GF-D8 (cell line): ENCODE measurements at regions not wholly inside any gene's neighbourhood (a gene's known extent, or its start where the extent isn't known, plus 50 kb on each side); places are given as distances from the start of the nearest gene placed in this dataset.

Source experiments
- DNase-seq: peaks from one replicate; lab custom pipeline; 2025; lab: John Stamatoyannopoulos, UW

DNA sequence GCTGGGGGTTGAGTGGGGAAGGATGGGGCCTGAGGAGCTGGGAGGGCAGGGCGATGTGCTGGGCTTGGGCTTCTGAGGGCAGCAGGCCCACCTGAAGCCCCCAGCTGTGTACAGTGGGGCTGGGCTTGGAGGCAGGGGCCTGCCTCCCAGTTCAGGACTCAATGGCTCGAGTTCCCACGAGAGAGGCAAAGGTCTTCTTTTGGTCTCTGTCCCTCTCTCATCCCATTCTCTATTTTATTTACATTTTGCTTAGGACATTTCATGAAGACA is 180.6 kb downstream of the MACROH2A1 start:
- no peak for DNase-seq

DNA sequence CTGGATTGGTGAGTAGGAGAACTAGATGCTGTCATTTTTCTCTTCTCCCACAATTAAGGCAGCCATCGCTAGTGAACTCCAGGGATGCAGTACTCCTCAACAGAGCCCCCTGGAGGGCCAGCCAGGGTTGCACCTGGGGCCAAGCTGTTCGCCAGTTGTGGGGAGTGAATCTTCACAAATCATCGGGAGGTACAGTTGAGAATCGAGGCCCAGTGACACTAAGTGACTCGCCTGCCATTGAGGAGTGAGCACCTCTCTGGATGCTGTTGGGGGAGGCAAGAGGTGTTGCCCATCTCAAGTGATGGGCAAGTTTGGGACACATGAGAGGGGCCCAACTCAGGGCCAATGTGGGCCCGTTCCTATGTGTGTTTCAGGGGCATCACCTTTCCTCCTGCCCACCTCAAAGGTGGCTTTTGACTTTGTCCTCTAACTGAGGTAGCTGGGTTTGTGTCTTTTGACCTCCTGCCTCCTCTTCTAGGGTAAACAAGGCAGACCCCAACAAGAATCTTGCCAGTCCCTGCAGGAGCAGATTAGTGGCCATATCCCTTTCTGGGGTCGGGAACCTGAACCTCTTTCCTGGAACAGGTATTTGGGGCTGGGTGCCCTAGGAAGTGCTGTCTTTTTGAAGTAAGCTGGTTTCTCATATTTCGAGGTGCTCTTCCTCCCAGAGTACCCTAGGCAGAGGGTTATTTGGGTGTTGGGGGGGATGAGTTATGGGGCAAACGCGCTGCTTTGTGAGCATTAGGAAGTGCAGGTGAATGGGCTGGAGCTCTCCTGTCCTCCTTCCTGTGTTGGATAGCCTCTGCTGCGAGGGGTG is 181.2 kb downstream of the MACROH2A1 start:
- no peak for DNase-seq

DNA sequence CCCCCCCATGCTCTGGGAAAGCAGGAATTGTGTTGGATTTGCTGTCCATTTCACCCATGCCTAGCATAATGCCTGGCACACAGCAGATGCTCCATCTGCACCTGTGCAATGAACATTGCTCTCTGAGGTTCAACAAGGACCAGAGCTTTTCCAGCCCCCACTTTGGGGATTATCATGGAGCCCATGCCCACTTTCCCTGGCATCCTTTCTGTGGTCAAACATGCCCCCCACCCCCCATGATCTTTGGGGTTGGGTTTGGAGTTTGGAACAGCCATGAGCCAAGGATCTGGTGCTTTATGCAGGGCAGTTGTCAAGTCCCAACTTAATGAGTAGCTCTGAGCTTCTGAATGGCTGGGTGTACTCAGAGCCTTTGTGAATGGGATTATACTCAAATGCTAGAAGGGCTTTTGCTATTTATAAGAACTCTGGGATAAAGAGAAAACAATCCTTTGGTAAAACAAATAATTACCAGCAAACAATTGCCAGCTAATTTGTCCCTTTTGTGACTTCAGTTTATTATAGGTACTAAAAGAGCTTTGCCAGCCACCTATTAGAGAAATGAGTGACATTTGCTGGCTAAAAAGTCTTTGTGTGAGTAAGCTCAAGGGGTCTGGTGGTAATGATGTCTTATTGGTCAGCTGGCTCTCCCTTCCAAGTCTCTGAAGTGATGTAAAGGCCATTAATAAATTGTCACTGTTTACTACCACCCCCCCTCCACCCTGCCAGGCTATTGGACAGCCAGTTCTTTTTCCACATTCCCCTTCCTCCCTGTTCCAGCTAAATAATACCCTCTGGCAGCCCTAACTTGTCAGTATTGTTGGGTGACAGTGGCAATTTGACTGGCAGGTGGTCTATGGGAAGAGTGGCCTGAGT is 182.3 kb downstream of the MACROH2A1 start:
- DNase-seq: no peak

DNA sequence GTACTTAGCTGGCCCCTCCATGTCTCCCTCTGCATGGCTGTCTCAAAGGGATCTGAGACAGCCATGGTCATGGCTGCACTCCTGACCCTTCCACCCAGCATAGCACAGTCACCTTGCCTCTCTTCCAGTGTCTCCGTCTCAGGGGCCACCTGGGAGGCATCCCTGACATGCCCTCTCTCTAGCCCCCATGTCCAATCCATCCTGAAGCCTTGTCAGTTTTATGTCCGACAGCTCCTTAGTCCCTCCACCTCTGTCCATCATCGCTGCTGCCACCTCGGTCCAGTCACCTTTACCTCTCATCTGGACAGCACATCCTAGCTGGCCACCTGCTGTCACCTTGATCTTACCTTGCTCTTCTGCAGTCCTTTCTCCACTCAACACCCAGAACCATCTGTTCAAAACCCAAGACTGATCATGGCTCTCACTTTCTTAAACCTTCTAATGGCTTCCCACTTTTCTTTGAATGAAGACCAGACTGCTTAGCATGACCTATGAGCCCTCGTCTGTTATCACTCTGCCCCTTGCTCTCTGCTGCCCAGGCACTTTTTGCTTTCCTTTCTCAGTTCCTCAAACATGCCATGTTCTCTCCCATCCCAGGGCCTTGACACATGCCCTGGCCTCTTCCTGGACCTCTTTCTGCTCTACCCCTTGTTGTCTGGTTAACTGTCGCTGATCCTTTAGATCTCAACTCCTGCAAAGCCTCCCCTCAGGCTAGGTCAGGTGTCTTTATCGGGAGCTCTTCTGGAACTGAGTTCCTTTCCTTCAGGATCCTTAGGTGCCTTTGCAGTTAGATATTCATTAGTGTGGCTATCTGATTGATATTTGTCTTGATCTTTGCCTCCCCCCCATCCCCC is 181.8 kb upstream of the PITX1 start:
- DNase-seq: no peak

DNA sequence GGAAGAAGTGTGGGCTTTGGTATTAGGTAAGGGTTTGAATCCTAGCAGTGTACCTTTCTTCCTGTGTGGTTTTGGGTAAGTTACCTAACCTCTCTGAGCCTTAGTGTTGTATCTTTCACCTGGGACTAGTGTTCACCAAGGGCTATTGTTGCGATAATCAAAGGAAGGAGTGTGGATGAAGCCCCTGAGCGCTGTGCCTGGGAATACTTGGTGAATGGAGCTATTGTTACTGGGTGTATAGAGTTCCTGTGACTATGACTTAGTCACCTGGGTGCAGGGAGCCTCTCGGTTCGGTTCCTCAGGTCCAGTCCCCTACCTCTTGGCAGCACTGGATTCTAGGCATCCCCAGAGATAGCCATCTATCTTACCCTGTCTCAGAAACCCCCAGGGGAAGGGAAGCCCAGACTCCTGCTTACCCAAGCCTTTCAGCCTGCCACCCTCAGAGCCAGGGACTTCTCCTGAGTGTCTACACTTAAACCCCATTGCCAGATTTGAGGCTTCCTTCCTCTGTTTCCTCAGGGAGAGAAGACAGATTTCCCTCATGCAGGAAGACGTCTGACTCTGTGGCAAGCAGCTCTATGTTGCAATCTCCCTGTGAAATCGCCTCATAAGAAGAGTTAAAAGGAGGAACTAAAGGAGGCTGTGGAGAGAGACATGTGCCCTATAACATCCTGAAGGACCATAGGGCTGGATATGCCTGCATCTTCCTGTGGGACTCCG is 181.0 kb upstream of the PITX1 start:
- DNase-seq: peak; percentile 78

DNA sequence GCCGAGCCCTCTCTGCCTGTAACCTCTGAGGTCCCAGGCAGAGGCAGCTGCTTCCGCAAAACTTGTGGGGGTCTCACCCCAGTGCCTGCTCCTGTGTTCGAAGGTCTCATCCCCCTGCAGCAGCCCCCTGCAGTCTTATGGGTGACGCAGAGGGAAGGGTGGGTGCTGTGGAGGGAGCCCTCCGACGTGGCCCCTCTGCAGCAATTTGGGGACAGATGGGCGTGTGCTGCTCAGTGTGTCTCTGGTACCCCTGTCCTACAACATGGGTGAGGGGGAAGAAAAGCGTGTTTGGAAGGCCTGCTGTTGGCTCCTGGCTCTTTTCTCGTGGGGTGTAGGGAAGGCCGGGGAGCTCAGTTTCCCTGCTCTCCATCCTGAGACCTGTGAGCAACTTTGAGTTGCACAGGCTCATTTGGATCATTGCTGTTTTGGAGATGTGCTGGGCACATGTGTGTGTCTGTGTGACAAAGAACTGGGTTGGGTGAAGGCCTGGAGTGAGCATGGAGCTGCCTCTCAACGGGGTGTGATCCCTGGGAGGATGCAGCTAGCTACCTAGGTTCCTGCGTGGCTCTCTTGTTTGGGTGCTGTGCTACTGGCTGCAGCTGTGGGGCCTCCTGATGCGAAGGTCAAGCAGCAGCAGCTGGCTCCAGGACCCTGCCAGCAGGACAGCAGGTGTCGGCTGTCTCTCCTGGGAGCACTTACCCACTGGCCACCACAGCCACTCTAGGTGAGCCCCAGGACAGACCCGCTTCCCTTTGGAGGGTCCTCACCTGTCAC is 179.6 kb upstream of the PITX1 start:
- no peak for DNase-seq

DNA sequence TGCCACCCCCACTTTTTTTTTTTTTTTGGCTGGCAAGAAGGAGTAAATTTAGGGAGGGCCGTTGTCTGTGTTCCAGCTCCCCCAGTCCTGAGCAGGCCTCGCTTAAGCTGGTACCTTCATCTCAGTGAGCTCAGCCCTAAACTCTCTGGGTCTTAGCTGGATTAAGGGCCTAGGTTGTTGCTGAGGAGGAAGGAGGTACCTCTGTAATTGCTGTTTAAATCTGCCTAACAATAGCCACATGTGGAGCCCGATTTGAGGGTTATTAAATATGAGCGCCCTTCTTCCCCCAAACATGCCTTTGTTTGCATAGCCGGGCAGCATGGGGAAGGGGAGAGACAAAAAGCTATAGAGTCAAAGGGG is 179.0 kb upstream of the PITX1 start:
- DNase-seq: no peak

DNA sequence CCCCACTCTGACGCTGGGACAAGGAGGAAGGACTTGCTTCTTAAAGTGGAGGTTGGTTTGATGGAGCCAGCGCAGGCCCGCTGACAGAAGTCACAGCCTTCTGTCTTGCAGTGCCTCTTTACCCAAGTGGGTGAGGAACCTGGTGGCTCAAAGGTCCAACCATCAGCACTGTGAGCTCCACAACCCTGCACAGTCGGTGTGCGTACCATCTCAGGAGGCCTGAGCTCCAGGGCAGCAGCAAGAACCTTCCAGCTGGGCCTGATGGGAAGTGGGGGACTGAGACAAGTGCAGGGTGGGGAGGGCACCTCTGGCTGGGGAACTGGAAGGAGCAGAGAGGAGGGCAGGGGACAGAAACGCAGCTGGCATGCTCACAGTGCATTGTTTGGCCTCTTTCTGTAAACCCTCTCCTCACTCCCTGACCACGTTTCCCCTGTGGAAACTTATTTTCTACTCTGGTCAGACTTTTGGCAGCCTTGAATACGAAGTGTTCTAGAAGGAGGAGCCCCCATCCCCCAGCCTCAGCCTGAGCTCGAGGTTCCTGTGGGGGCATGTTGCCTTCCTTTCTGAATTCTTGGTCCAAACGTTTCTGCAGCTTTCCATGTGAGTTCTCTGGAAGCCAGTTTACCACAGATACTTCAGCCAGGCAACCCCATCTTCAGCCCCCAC is 178.5 kb upstream of the PITX1 start:
- no peak for DNase-seq

DNA sequence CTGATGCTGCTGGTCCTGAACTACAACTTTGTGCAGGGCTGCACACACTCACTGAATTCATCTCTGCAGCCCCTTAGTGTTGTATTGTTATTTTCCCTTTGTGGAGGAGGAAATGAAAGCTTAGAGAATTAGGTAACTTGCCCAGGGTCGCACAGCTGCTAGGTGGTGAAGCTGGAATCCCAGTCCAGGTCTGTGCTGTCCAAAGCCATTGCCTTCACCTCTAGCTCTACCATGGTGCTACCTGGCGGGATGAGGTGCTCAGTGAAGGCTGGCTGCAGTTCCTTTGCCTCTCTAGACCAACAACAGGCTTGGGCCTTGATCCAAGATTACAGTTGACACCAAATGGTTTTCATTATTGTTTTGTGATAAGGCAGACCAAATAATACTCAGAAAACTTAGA is 177.8 kb upstream of the PITX1 start:
- no peak for DNase-seq

DNA sequence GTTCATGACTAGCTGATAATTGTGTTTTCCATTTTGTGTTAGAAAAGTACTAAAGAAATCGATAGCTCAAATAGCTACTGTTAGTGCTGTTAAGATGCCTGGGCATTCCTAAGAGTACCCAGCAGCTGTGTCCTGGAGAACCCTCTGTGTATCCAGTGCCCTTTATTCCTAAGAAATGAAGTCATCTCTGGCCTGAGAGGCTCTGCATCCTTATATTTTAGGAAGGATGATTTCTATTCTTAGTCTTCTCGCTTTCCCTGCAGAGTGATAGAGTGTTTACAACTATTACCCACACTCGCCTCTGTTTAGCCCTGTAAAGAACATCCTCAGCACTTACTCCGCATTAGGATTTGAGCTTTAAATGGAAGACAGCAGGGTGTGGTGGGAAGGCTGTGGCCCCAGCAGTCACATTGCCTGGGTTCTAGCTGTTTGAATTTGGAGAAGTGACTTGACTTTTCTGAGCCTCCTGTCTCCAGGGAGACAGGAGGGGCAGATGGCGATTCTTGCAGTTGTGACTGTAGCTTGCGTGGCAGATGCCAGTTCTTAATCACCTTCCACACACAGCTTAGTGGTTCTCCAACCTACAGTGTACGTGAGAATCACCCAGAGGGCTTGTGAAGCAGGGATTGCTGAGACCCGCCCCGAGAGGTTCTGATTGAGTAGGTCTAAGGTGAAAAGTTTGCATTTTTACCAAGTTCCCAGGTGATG is 177.2 kb upstream of the PITX1 start:
- no peak for DNase-seq

DNA sequence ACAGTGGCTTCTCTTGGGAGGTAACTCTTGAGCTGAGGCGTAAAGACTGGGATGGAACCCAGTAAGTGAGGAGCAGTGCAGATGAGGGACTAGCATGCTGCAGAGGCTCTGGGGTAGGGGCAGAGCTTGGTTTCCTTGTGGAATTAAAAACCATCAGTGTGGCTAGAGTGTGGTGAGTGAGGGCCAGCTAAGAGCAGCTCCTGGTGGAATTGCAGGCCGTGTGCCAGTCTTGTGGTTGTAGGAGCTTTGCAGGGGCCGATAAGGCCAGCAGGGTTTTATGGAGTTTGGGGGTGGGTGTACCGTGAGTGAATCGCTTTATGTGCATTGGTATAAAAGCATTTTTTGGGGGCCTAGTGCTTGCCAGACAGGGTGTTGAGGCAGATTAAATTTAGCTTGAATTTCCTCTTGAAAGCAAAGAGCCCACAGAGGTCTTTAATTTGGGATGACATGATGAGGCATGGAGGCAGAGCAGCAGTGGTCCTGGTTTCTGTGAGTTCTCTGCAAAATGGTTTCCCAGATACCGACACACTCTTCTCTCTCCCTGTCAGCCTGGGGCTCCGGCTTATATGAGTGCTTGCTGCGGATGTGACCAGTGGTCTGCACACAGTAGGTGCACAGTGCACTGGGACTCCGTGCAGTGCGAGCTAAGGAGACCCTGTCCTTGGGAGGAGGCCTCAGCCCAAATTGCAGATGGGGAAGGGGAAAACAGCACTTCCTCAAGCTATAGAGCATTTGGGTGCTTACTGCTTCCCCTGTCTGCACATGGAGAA is 176.4 kb upstream of the PITX1 start:
- no peak for DNase-seq

DNA sequence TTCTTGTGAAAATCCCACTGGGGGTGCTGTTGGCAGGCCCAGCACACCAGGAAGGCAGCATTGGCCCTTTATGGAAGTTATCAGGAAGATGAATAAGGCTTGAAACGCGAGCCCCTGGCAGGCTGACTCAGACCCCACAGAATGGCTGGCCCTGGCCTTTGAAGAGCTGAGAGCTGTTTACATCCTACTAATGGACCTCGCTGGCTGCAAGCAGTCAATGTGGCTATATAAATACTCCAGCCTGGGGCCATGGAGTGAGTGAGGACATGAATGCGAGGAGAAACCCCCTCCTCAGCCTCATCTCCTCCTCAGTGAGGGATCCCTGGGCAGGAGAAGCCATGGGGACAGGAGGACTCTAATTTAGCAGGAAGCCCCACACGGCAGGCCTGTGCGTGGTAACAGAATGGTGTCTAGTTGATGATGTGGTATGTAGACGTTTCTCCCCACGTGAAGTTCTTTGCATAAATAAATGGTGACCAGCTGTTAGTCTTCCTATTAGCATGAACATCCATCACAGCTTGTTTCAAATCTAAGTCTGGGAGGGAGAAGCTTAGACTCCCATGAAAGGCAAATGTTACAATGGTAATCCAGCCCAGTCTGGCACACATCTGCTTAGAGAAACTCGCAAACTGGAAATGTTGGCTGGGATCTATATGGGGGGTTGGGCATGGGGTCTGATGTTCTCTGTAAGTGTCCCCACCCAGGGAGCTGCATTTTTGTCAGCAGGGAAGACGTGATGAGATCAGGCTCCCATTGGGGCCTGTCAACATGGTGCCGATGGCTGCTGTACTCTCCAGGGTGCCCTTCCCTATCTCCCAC is 175.1 kb upstream of the PITX1 start:
- DNase-seq: no peak

DNA sequence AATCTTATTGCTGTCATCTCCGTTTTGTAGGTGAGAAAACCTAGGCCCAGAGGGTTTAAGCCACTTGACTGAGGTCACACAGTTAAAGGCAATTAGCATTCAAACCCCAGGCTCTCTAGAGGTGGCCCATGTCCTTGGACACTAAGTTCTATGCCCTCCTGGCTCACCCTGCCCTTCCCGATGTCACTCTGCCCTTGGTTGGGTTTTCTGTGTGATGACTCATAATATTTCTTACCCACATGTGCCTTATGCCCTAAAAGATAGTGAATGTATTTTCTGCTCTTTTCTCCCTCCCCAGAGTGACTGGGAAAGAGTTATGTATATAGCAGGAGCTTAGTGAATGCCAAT is 174.5 kb upstream of the PITX1 start:
- no peak for DNase-seq

DNA sequence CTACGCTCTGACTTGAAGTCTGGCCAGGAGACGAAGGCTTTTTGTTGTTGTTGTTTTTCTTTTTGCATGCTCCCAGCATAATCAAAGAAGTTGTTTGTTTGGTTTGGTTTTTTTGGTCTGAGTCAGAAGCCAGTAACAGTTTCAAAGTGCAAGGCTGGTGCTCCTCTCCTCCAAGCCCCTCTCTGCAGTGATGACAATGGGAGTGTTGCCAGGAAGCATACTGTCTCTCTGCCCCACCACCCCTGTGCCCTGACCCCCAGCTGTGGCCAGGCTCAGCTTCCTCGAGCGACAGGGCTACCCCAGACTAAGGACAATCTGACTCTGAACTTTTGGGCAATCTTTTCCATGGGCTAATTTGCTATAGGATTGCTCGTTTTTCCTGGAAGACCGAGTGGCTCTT is 173.8 kb upstream of the PITX1 start:
- DNase-seq: no peak

DNA sequence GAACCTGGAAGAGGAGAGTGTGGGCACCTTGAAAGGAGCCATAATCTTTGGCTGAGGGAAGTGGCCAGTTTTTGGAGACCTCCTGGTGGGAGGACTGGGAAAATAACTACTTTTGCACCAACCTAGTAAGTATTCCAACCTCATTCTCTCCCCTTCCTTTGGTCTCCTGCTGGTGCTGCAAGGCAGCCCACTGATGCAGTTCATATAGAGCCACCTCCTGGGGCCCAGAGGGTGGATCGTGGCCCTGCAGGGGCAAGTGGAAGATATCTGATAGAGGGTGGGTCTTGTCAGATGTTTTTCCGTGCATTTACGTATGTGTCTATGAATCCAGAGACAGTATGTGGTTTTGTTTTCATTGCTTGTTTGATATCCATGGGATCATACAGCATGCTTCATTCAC is 172.8 kb upstream of the PITX1 start:
- DNase-seq: no peak

DNA sequence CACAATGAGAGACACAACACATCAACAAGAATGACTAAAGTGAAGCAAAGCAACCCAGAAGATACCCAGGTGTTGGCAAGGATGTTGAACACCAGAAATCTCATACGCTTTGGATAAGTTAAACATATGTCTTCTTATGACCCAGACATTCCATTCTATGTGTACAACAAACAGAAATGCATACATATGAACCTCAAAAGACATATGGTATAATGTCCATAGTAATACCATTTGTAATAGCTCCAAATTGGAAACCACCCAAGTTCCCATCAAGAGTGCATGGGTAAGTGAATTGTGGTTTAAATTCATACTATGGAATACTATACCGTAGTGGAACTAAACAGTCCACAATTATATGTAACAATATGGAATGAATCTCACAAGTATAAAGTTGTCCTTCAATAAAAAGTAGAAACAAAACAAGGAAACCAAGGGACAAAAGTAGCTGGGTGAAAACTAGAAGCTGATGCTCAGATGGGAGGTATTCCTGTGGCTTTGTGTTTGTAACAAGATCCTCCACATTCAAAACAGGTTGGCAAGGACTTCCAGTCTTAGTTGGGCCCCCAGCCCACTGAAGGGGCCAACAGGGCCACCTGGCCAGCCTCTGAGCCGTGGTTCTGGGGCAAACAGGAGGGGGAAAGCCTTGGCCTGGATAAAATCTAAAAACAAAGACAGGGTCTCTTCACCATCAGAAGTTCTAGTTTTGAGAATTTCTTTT is 171.8 kb upstream of the PITX1 start:
- DNase-seq: no peak

DNA sequence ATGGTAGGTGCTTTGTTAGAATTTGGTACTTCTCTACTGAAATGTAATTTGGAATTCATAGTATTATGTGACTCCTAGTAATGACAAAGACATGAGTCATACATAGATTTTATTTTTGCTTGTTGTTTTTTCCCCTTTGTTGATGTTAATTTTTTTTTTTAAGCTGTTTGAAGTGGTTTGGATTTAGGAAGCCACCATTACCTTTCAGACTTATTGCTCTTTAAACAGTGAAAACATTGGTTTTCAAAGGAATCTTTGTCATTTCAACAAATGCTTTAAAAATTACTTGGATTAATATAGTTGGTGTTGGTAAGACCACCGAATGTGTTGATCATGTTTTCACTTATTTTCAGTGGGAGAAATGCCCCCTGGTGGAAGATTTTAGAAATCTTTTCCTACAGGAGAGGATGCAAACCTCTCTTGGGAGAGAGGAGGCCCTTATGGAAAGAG is 170.1 kb upstream of the PITX1 start:
- no peak for DNase-seq

DNA sequence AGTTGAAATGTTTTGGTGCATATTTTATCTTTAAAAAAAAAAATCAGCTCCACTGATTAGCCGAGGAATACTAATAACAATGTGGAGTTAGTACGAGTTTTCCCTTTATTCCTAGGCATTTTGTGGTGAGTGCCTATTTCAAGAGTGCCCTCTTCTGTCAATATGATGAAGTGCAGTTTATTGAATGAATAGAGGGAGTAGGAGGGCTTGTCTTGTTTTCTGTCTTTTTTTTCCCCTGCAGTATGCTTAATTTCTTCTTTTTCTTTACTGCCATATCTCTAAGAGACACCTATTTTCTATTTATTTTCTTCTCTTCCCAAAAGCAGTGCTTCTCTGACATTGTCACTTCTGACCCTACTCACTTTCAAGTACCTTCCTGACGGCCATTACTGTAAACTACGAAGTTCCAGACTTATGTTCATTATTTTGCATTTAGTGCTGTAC is 169.6 kb upstream of the PITX1 start:
- no peak for DNase-seq
